Liver (tissue), 8 donors: ENCODE measurements at regions not wholly inside any gene's neighbourhood (a gene's known extent, or its start where the extent isn't known, plus 50 kb on each side); places are given as distances from the start of the nearest gene placed in this dataset.

Experiments used
- DNase-seq: peaks from one replicate; pipeline ENCODE4 v3.0.0-alpha.2; 2017; ENCODE audit warnings: low spot score
- H3K27ac ChIP-seq, 2 donors: one replicate each; pipeline ENCODE4 v1.7.0; 2013; ENCODE audit warnings: inconsistent platforms in 2 of 2, low read length in 2 of 2, control low read depth in 1 of 2, low read depth in 1 of 2, mild to moderate bottlenecking in 1 of 2
- H3K27me3 ChIP-seq, 4 donors: one replicate each; pipeline versions ENCODE4 v1.6.1 to v1.7.0; 2013; ENCODE audit warnings: low read length in 3 of 4, inconsistent platforms in 1 of 4, mild to moderate bottlenecking in 1 of 4, moderate library complexity in 1 of 4; ENCODE audit not compliant: control insufficient read depth in 4 of 4, insufficient read depth in 4 of 4
- H3K36me3 ChIP-seq, 4 donors: one replicate each; pipeline versions ENCODE4 v1.6.1 to v1.7.0; 2013; ENCODE audit warnings: low read length in 3 of 4, mild to moderate bottlenecking in 3 of 4, low read depth in 1 of 4, moderate library complexity in 1 of 4; ENCODE audit not compliant: control insufficient read depth in 4 of 4, insufficient read depth in 3 of 4
- H3K4me1 ChIP-seq, 4 donors: one replicate each; pipeline versions ENCODE4 v1.6.1 to v1.7.0; 2013; ENCODE audit warnings: low read length in 3 of 4, mild to moderate bottlenecking in 3 of 4, moderate library complexity in 1 of 4; ENCODE audit not compliant: control insufficient read depth in 4 of 4, insufficient read depth in 4 of 4
- H3K4me3 ChIP-seq, 3 donors: one replicate each; pipeline versions ENCODE4 v1.6.1 to v1.7.0; 2013; ENCODE audit warnings: low read length in 3 of 3, control low read depth in 1 of 3, low read depth in 1 of 3, mild to moderate bottlenecking in 1 of 3
- H3K9ac ChIP-seq, 2 donors: one replicate each; pipeline ENCODE4 v1.7.0; 2013; ENCODE audit warnings: low read length in 2 of 2, mild to moderate bottlenecking in 2 of 2, moderate library complexity in 2 of 2, control low read depth in 1 of 2, low read depth in 1 of 2
- H3K9me3 ChIP-seq, 4 donors: one replicate each; pipeline versions ENCODE4 v1.6.1 to v1.7.0; 2013; ENCODE audit warnings: low read length in 3 of 4; ENCODE audit not compliant: control insufficient read depth in 4 of 4
- ATF3 ChIP-seq: IDR thresholded peaks from 2 replicates; pipeline ENCODE4 v1.6.1; 2016; ENCODE audit warnings: antibody characterized with exemption
- CTCF ChIP-seq: fragments of 150-350 bp; IDR thresholded peaks from 2 replicates; pipeline ENCODE4 v1.5.1; 2017; ENCODE audit warnings: improper control_type of control experiment, low read depth, low read length; ENCODE audit not compliant: missing input control
- EGR1 ChIP-seq, 2 donors: IDR thresholded peaks; 2 replicates each; pipeline ENCODE4 v1.6.1; 2016 to 2018; ENCODE audit warnings: antibody characterized with exemption in 2 of 2, low read depth in 2 of 2
- FOXA1 ChIP-seq: IDR thresholded peaks from 2 replicates; pipeline ENCODE4 v1.6.1; 2016; ENCODE audit warnings: antibody characterized with exemption
- FOXA2 ChIP-seq: IDR thresholded peaks from 2 replicates; pipeline ENCODE4 v1.6.1; 2016; ENCODE audit warnings: antibody characterized with exemption
- GABPA ChIP-seq, 2 donors: IDR thresholded peaks in 1 of 2; conservative IDR thresholded peaks in 1 of 2; 2 replicates each; pipeline ENCODE4 v1.6.1; 2016; ENCODE audit warnings: antibody characterized with exemption in 2 of 2, mild to moderate bottlenecking in 1 of 2, moderate library complexity in 1 of 2
- HNF4A ChIP-seq, 2 donors: conservative IDR thresholded peaks; 2 replicates each; pipeline ENCODE4 v1.6.1; 2016; ENCODE audit warnings: antibody characterized with exemption in 2 of 2, mild to moderate bottlenecking in 2 of 2
- JUND ChIP-seq, 2 donors: IDR thresholded peaks; 2 replicates each; pipeline ENCODE4 v1.6.1; 2016; ENCODE audit warnings: antibody characterized with exemption in 2 of 2
- MAX ChIP-seq: IDR thresholded peaks from 2 replicates; pipeline ENCODE4 v1.6.1; 2016; ENCODE audit warnings: antibody characterized with exemption
- NR2F2 ChIP-seq: IDR thresholded peaks from 2 replicates; pipeline ENCODE4 v1.6.1; 2016; ENCODE audit warnings: antibody characterized with exemption
- RAD21 ChIP-seq, 2 donors: IDR thresholded peaks; 2 replicates each; pipeline ENCODE4 v1.6.1; 2016; ENCODE audit warnings: antibody characterized with exemption in 2 of 2, mild to moderate bottlenecking in 2 of 2
- REST ChIP-seq: IDR thresholded peaks from 2 replicates; pipeline ENCODE4 v1.6.1; 2016; ENCODE audit warnings: antibody characterized with exemption, mild to moderate bottlenecking
- RXRA ChIP-seq, 2 donors: IDR thresholded peaks; 2 replicates each; pipeline ENCODE4 v1.6.1; 2017 to 2018; ENCODE audit warnings: antibody characterized with exemption in 2 of 2, mild to moderate bottlenecking in 1 of 2
- TAF1 ChIP-seq: conservative IDR thresholded peaks from 2 replicates; pipeline ENCODE4 v1.6.1; 2016; ENCODE audit warnings: antibody characterized with exemption, mild to moderate bottlenecking
- YY1 ChIP-seq: IDR thresholded peaks from 2 replicates; pipeline ENCODE4 v1.6.1; 2016; ENCODE audit warnings: antibody characterized with exemption, mild to moderate bottlenecking
- ZBTB33 ChIP-seq: IDR thresholded peaks from 2 replicates; pipeline ENCODE4 v1.6.1; 2016; ENCODE audit warnings: antibody characterized with exemption
- WGBS: extraction: QIAGEN DNeasy Blood & Tissue Kit; methylation state at CpG from one replicate; pipeline ENCODE4 v1.1.7; 2013; 5-methylcytosine and 5-hydroxymethylcytosine counted together
- donor health status: healthy.
- donor health status: healthy.
- donor health status: healthy.
- donor health status: healthy.
- donor health status: healthy.

- Histone ChIP-seq H3K27ac (peak overlapping the region in 1 of 2 donors; percentile 72), H3K9me3 (no peaks in the 10 kb centered on the region), H3K27me3 (no peaks in the 10 kb centered on the region), H3K36me3 (no peaks in the 10 kb centered on the region), H3K4me3 (no peak overlapping the region), H3K9ac (no peak overlapping the region), H3K4me1 (peaks cover 9 to 35% (median 30%) of the 10 kb centered on the region in 4 donors)
- WGBS: 92% methylated on average over 3 of the region's 3 CpGs
- no peak for TF ChIP-seq FOXA2
- TF ChIP-seq YY1: no peak
- TF ChIP-seq MAX: no peak
- no peak for TF ChIP-seq TAF1
- TF ChIP-seq ZBTB33: no peak
- TF ChIP-seq CTCF: no peak
- TF ChIP-seq EGR1 (IDR thresholded peaks at IDR 0.05; ENCODE audit: low read depth in 2 of 2): no peak
- TF ChIP-seq GABPA (IDR thresholded peaks at IDR 0.05 in 1 of 2, conservative IDR thresholded peaks at IDR 0.05 in 1 of 2): no peak
- no peak for TF ChIP-seq HNF4A (conservative IDR thresholded peaks at IDR 0.05)
- TF ChIP-seq ATF3: no peak
- no peak for TF ChIP-seq RXRA (IDR thresholded peaks at IDR 0.05)
- TF ChIP-seq NR2F2: no peak
- no peak for DNase-seq
These were observed 66.0 kb upstream of the DIO3 start for GRCh38 chr14:101495284-101495683.

- Histone ChIP-seq H3K4me1 (peaks cover 9 to 35% (median 30%) of the 10 kb centered on the region in 4 donors), H3K27ac (peak overlapping the region; percentile 70 to 72), H3K27me3 (no peaks in the 10 kb centered on the region), H3K36me3 (no peaks in the 10 kb centered on the region), H3K4me3 (peak overlapping the region in 1 of 3 donors; percentile 16), H3K9ac (no peak overlapping the region), H3K9me3 (no peaks in the 10 kb centered on the region)
- DNase-seq: no peak
- 54% methylated on average over 30 of the region's 30 CpGs for WGBS
- TF ChIP-seq RAD21 (IDR thresholded peaks at IDR 0.05) (peak in 1 of 2 donors; percentile 49), TAF1 (no peak), NR2F2 (no peak), FOXA1 (no peak), MAX (no peak), ZBTB33 (no peak), REST (no peak), JUND (IDR thresholded peaks at IDR 0.05) (peak in 1 of 2 donors; percentile 58), GABPA (IDR thresholded peaks at IDR 0.05 in 1 of 2, conservative IDR thresholded peaks at IDR 0.05 in 1 of 2) (no peak), YY1 (no peak), ATF3 (no peak), FOXA2 (peak; percentile 68), HNF4A (conservative IDR thresholded peaks at IDR 0.05) (peak; percentile 85 to 94), EGR1 (IDR thresholded peaks at IDR 0.05; ENCODE audit: low read depth in 2 of 2) (no peak)
These were observed 65.2 kb upstream of the DIO3 start for GRCh38 chr14:101495827-101496775.
